Psoas muscle (tissue), 7 donors: ENCODE measurements at regions not wholly inside any gene's neighbourhood (a gene's known extent, or its start where the extent isn't known, plus 50 kb on each side); places are given as distances from the start of the nearest gene placed in this dataset.

Experiments used
- ATAC-seq, 4 donors: fragments of 200-7000 bp; cut with Tn5 transposase; one replicate each; pipeline ENCODE4 v1.9.1; 2020; ENCODE audit warnings: moderate library complexity in 3 of 4, mild to moderate bottlenecking in 2 of 4
- DNase-seq, 2 donors: peaks; one replicate each; pipeline ENCODE4 v3.0.0-alpha.2; 2020
- H3K27ac ChIP-seq: fragments of 200-600 bp; one replicate; pipeline ENCODE4 v1.8.0; 2022
- H3K27me3 ChIP-seq, 3 donors: fragments of 200-600 bp in 1 of 3; one replicate each; pipeline versions ENCODE4 v1.6.1 to v1.8.0; 2013 to 2022; ENCODE audit warnings: low read length in 2 of 3, mild to moderate bottlenecking in 2 of 3, moderate library complexity in 1 of 3; ENCODE audit not compliant: insufficient read depth in 3 of 3
- H3K36me3 ChIP-seq, 2 donors: fragments of 200-600 bp in 1 of 2; one replicate each; pipeline versions ENCODE4 v1.6.1 to v1.8.0; 2013 to 2022; ENCODE audit warnings: low read depth in 1 of 2, mild to moderate bottlenecking in 1 of 2, moderate library complexity in 1 of 2; ENCODE audit not compliant: insufficient read depth in 1 of 2
- H3K4me1 ChIP-seq: fragments of 200-600 bp; one replicate; pipeline ENCODE4 v1.8.0; 2022
- H3K4me3 ChIP-seq: fragments of 200-600 bp; one replicate; pipeline ENCODE4 v1.8.0; 2022; ENCODE audit warnings: mild to moderate bottlenecking
- H3K9me3 ChIP-seq: fragments of 200-600 bp; one replicate; pipeline ENCODE4 v1.8.0; 2022
- WGBS, 3 donors: extraction: QIAGEN DNeasy Blood & Tissue Kit; methylation state at CpG; one replicate each; pipeline versions ENCODE4 v1.1.6 to v1.1.7; 2013; 5-methylcytosine and 5-hydroxymethylcytosine counted together
- intact Hi-C, 2 donors: fragments of 100-400 bp; cut with DNase I; formaldehyde crosslinking; loops; one replicate each; pipeline versions ENCODE4 v1.11.0 to v1.14.2; 2022
- TF ChIP-seq, protein P1 (sequence below): fragments of 200-600 bp; IDR thresholded peaks from one replicate; pipeline ENCODE4 v1.8.0; 2022; ENCODE audit warnings: antibody characterized with exemption
- donor health status: healthy with polysubstance abuse.
- donor health status: DM: no; HTN: no; CAD: no; lungs with moderate emphysema.
- donor health status: Bipolar disorder and iron deficiency.
- donor health status: healthy.
- donor health status: DM: yes; HTN: yes; CAD: no.
- donor health status: DM: no; HTN: no; CAD: no.
- donor health status: DM: yes; HTN: yes; CAD: no.

DNA sequence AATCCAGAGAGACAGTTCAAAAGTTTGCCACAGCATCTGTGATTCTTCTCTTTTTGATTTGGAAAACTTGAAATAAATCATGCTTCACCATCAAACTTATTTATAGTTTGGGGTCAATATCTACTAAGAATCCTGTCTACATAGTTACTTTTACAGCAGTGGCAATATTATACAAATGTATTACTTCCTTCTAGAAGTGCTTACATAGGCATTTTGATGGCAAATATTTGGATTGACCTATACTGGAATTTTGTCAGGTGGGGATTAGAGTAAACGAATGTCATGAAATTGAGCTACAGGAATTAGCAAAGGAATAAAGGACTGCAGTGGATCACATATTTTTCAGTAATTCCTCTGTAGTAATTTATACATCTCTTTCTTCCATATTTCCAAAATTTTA is 1885.5 kb upstream of the ADGRL3 start:
- H3K36me3 ChIP-seq: no peaks in the 10 kb centered on the region
- ATAC-seq (no peak), DNase-seq (no peak)
- H3K4me3 ChIP-seq: no peak overlapping the region
- WGBS, 3 donors: 0 to 62% (median 53%) methylated on average over 1 of the region's 1 CpG
- no peaks in the 10 kb centered on the region for H3K9me3 ChIP-seq
- no peaks in the 10 kb centered on the region for H3K27me3 ChIP-seq
- TF ChIP-seq, protein P1, sequence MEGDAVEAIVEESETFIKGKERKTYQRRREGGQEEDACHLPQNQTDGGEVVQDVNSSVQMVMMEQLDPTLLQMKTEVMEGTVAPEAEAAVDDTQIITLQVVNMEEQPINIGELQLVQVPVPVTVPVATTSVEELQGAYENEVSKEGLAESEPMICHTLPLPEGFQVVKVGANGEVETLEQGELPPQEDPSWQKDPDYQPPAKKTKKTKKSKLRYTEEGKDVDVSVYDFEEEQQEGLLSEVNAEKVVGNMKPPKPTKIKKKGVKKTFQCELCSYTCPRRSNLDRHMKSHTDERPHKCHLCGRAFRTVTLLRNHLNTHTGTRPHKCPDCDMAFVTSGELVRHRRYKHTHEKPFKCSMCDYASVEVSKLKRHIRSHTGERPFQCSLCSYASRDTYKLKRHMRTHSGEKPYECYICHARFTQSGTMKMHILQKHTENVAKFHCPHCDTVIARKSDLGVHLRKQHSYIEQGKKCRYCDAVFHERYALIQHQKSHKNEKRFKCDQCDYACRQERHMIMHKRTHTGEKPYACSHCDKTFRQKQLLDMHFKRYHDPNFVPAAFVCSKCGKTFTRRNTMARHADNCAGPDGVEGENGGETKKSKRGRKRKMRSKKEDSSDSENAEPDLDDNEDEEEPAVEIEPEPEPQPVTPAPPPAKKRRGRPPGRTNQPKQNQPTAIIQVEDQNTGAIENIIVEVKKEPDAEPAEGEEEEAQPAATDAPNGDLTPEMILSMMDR: no peak
- H3K4me1 ChIP-seq: no peaks in the 10 kb centered on the region
- intact Hi-C loops: no loop called here
- no peak overlapping the region for H3K27ac ChIP-seq

DNA sequence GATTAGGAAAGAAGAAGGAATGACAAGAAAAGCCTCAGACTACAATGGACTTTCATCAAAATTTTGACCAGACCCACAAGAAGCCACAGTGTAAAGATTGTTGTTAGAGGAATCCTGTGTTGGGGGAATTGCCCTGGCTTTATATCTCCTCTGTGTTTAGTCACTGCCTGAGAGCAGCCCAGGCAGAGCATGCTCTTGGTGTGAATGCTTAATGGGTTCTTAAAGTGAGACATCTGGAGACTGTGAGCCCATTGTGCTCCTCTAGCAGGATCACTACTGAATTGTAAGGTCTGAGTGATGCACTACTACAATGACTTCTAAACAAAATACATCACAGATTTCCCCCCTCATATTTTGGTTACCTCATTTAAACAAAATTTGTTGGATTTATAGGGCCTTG is 1860.5 kb upstream of the ADGRL3 start:
- Histone ChIP-seq H3K36me3 (no peaks in the 10 kb centered on the region), H3K4me1 (no peaks in the 10 kb centered on the region), H3K27me3 (no peaks in the 10 kb centered on the region), H3K4me3 (no peak overlapping the region), H3K9me3 (no peaks in the 10 kb centered on the region), H3K27ac (no peak overlapping the region)
- TF ChIP-seq, protein P1: no peak
- no peak for ATAC-seq
- DNase-seq: no peak
- intact Hi-C loops: no loop called here

GRCh38 chr4:59341506-59341905 is 1858.6 kb upstream of the ADGRL3 start:
- no peak overlapping the region for H3K4me3 ChIP-seq
- TF ChIP-seq, protein P1: no peak
- intact Hi-C loops: no loop called here
- no peaks in the 10 kb centered on the region for H3K4me1 ChIP-seq
- no peaks in the 10 kb centered on the region for H3K27me3 ChIP-seq
- no peak overlapping the region for H3K27ac ChIP-seq
- ATAC-seq (no peak), DNase-seq (no peak)
- no peaks in the 10 kb centered on the region for H3K36me3 ChIP-seq
- no peaks in the 10 kb centered on the region for H3K9me3 ChIP-seq

DNA sequence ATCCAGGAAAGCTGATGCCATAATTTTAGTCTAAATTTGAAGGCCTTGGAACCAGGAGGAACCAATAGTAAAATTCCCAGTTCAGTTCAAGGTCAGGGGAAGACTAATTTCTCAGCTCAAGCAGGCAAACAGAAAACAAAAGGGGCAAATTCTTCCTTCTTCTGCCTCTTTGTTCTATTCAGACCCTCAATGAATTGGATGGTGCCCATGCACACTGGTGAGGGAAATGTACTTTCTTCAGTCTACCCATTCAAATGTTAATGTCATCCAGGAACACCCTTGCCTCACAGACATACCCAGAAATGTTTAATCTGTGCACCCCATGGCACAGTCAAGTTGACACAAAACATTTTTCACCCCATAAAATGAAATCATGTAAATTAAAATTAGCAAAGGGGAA is 1851.2 kb upstream of the ADGRL3 start:
- no peaks in the 10 kb centered on the region for H3K9me3 ChIP-seq
- DNase-seq (no peak), ATAC-seq (no peak)
- intact Hi-C loops: no loop called here
- no peak overlapping the region for H3K27ac ChIP-seq
- no peaks in the 10 kb centered on the region for H3K4me1 ChIP-seq
- TF ChIP-seq, protein P1: no peak
- no peaks in the 10 kb centered on the region for H3K36me3 ChIP-seq
- H3K4me3 ChIP-seq: no peak overlapping the region
- no peaks in the 10 kb centered on the region for H3K27me3 ChIP-seq

DNA sequence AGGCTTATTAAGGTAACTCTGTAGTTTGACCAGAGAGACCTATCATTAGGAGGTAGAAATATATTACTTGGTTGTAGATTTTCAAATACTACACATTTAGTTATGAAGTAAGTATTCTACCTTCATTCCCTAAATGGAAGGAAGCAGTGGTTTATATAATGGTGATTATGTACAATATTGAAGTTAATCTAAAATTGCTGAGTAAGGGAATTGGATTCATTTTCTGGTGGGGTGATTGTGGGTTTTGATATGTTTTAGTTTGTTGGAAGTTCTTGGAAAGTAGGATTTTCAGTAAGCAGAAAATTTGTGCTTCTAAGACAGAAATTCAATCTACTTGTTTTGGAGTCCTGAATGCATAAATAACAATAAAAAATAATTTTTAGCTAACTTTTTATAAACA is 1830.9 kb upstream of the ADGRL3 start:
- no peaks in the 10 kb centered on the region for H3K36me3 ChIP-seq

More for the DNA sequence above, 1830.9 kb upstream of the ADGRL3 start:
- H3K4me1 ChIP-seq: no peaks in the 10 kb centered on the region
- no peak overlapping the region for H3K4me3 ChIP-seq
- H3K27ac ChIP-seq: no peak overlapping the region
- intact Hi-C loops: no loop called here
- no peaks in the 10 kb centered on the region for H3K27me3 ChIP-seq
- ATAC-seq: no peak
- H3K9me3 ChIP-seq: no peaks in the 10 kb centered on the region
- no peak for DNase-seq
- TF ChIP-seq, protein P1: no peak
